Vagina (tissue), 2 donors: ENCODE measurements at regions not wholly inside any gene's neighbourhood (a gene's known extent, or its start where the extent isn't known, plus 50 kb on each side); places are given as distances from the start of the nearest gene placed in this dataset.

Experiments
- CTCF ChIP-seq, 3 experiments: fragments of 450-650 bp in 2 of 3; fragments of 200-600 bp in 1 of 3; sonication (generic) in 1 of 3; IDR thresholded peaks; one replicate each; pipeline ENCODE4 v1.5.1; 2017 to 2019; ENCODE audit warnings: antibody characterized with exemption in 3 of 3, mild to moderate bottlenecking in 2 of 3, moderate library complexity in 2 of 3
- POLR2A ChIP-seq, 2 donors: fragments of 450-650 bp; IDR thresholded peaks; one replicate each; pipeline ENCODE4 v1.6.1; 2017; ENCODE audit warnings: antibody characterized with exemption in 2 of 2, mild to moderate bottlenecking in 2 of 2, moderate library complexity in 2 of 2

GRCh38 chr3:76827701-76828226 lies 212.1 kb upstream of the ROBO2 start:
- TF ChIP-seq CTCF (IDR thresholded peaks at IDR 0.05): no peak
- TF ChIP-seq POLR2A (IDR thresholded peaks at IDR 0.05): no peak
